Femur (tissue), 1 donor: ENCODE measurements at regions not wholly inside any gene's neighbourhood (a gene's known extent, or its start where the extent isn't known, plus 50 kb on each side); places are given as distances from the start of the nearest gene placed in this dataset.

ENCODE experiments used
- DNase-seq: peaks from one replicate; pipeline ENCODE4 v3.0.0-alpha.2; 2017

GRCh38 chr4:10173754-10174749 is 57.5 kb upstream of the WDR1 start:
- no peak for DNase-seq

DNA sequence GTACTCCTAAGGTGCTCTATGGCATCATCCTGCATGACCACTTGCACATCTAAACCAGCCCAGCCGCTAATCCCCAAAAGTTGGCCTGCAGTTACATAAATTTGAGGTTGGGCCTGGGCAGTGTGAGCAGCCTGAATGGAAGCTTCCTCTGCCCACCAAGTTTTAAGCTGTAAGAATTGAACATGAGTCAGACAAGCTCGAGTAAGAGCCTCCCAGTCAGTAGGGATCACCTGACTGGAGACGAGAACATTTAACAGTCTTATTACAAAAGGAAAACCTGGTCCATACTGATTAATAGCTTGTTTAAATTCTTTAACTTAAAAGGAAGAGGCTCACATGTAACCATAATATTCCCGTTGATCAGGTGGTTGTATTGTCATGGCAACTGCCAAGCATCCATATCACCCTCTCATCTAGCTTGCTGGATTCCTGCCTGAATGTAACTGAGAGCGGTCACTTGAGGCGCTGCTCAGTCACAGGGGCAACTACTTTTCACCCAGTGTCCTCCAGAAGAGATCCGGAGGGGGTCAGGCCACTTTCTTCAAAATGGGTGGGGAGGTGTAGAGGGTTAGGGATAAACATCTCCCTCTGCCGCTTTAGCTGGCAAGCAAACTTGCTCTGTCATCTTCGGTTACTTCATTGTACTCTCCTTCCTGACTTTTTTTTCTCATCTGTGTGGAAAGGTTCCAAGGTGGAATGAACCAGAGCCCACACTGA is 56.6 kb upstream of the WDR1 start:
- DNase-seq, result no peak

DNA sequence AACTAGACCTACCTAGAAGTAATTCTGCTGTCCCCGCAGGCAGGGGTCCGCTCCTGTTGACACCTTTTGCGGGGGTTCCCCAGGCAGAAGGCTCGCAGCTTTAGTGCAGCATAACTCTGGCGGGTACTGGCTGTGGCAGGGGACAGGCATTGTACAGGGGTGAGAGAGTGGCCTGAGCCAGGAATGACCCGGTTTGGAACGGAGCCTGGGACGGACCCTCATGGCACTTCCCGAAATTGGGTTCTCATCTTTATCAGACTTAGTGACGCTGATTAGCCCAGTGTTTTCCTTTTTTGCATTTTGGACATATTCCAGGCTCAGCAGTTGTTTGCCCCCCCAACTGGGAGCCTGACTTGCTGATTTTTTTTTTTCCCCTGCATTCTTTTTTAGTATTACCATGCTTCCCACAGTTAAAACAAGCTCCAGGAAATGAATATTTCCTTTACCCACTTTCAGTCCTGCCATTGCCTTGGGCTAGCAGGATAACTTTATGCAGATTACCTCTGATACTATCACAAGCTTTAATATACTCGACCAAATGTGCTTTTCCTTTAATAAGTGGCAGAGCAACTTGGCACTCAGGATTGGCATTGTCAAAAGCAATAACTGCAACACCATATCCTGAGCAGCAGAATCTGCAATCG is 55.8 kb upstream of the WDR1 start:
- no peak for DNase-seq

- DNase-seq, result no peak
These were observed 54.5 kb upstream of the WDR1 start for GRCh38 chr4:10171055-10171454.

GRCh38 chr4:10169839-10170387 is 53.3 kb upstream of the WDR1 start:
- no peak for DNase-seq

DNA sequence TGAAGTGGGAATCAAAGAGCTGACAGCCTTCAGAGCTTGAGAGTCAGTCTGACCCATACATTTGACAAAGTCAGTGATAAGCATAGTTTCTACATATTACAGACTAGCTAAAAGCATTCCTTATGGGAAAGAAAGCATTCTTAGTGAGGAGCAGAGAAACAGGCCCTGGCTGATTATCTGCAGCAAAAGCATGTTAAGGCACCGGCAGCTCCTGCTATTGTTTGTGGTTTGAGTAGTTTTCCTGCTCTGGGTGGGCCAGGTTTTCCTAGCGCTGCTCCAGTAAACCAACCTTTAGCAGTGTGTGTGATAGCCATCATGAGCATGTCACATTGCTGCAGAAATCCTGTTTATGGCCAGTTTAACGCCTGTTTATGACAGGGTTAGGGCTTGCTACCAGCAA is 51.6 kb upstream of the WDR1 start:
- DNase-seq, result no peak

DNA sequence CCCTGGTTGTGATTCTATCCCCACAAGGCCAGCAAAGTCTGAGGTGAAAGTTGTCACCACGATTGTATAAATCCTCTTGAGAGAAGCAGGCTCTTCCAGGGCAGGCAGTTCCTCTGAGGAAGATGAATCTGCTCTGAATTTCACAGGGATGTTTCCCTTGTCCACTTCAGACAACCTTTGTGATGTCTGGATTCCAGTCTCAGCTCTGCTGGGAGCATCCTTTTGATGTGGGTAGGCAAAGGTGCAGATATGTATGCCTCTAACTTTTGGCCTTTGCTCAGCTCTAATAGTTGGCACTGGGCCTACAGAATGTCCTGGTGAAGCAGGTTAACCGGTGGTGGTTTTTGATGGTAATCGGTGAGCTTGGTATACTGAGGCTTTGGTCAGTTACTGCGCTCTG is 50.6 kb upstream of the WDR1 start:
- DNase-seq, result no peak
